ENCODE measurements at regions not wholly inside any gene's neighbourhood (a gene's known extent, or its start where the extent isn't known, plus 50 kb on each side); places are given as distances from the start of the nearest gene placed in this dataset.

DNA sequence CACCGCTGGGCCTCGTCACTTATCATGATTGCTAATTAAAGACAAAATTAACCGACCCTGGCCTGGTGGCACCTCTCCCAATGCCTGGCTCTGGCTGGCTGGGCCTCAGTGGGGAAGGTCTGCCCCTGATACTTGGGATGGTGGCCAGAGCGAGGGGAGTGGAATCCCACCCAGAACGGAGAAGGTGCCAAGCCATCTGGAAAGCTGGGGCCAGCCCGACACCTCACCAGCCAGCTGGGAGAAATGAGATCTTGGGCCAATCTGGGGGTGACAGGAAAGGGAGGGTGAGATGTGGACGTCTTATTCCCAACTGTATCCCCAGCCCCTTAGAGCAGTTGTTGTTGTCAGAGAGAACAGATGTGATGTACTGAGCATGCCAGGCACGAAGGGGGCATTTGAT lies 215.0 kb upstream of the PWP1 start:
- H3K27me3 ChIP-seq (ENCODE audit: control insufficient read depth in 1 of 2, insufficient read depth in 2 of 2, low read length in 2 of 2): no peaks in the 10 kb centered on the region
- no peak overlapping the region for H3K9ac ChIP-seq (ENCODE audit: low read length)
- H3K27ac ChIP-seq (ENCODE audit: low read depth, low read length): no peak overlapping the region
- H3K36me3 ChIP-seq (ENCODE audit: insufficient read depth, low read length): no peaks in the 10 kb centered on the region
- H3K4me1 ChIP-seq (ENCODE audit: insufficient read depth, low read length): peaks cover 46% of the 10 kb centered on the region
- H3K4me3 ChIP-seq (ENCODE audit: low read depth in 1 of 2, low read length in 2 of 2): no peak overlapping the region
- no peaks in the 10 kb centered on the region for H3K9me3 ChIP-seq (ENCODE audit: low read length)

GRCh38 chr12:107472308-107472707 lies 213.3 kb upstream of the PWP1 start:
- H3K36me3 ChIP-seq (ENCODE audit: insufficient read depth, low read length): no peaks in the 10 kb centered on the region
- H3K27ac ChIP-seq (ENCODE audit: low read depth, low read length): no peak overlapping the region
- H3K4me1 ChIP-seq (ENCODE audit: insufficient read depth, low read length): peaks cover 46% of the 10 kb centered on the region
- no peaks in the 10 kb centered on the region for H3K27me3 ChIP-seq (ENCODE audit: control insufficient read depth in 1 of 2, insufficient read depth in 2 of 2, low read length in 2 of 2)
- H3K4me3 ChIP-seq (ENCODE audit: low read depth in 1 of 2, low read length in 2 of 2): no peak overlapping the region
- no peaks in the 10 kb centered on the region for H3K9me3 ChIP-seq (ENCODE audit: low read length)
- no peak overlapping the region for H3K9ac ChIP-seq (ENCODE audit: low read length)

DNA sequence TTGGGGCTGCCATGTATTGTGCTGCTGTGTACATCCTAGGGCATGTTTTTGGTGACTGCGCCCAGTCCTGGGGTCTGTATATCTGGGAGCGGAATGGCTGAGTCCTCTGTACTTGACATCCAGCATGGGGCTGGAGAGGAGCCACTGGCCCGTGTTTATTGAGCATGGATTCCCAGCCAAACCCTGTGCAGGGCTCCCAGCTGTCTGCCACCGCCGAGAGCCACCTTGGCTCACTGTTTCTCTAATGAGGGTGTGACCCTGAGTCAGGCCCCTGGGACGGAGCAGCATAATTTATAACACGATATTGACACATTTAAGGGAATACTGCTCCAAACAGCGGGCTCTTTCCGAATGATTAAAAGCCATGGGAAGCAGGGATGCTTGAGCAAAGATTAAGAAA lies 211.5 kb upstream of the PWP1 start:
- H3K27ac ChIP-seq (ENCODE audit: low read depth, low read length): no peak overlapping the region
- H3K36me3 ChIP-seq (ENCODE audit: insufficient read depth, low read length): no peaks in the 10 kb centered on the region
- no peaks in the 10 kb centered on the region for H3K27me3 ChIP-seq (ENCODE audit: control insufficient read depth in 1 of 2, insufficient read depth in 2 of 2, low read length in 2 of 2)
- H3K9ac ChIP-seq (ENCODE audit: low read length): no peak overlapping the region
- H3K4me3 ChIP-seq (ENCODE audit: low read depth in 1 of 2, low read length in 2 of 2): no peak overlapping the region
- H3K9me3 ChIP-seq (ENCODE audit: low read length): no peaks in the 10 kb centered on the region
- H3K4me1 ChIP-seq (ENCODE audit: insufficient read depth, low read length): peaks cover 33% of the 10 kb centered on the region

DNA sequence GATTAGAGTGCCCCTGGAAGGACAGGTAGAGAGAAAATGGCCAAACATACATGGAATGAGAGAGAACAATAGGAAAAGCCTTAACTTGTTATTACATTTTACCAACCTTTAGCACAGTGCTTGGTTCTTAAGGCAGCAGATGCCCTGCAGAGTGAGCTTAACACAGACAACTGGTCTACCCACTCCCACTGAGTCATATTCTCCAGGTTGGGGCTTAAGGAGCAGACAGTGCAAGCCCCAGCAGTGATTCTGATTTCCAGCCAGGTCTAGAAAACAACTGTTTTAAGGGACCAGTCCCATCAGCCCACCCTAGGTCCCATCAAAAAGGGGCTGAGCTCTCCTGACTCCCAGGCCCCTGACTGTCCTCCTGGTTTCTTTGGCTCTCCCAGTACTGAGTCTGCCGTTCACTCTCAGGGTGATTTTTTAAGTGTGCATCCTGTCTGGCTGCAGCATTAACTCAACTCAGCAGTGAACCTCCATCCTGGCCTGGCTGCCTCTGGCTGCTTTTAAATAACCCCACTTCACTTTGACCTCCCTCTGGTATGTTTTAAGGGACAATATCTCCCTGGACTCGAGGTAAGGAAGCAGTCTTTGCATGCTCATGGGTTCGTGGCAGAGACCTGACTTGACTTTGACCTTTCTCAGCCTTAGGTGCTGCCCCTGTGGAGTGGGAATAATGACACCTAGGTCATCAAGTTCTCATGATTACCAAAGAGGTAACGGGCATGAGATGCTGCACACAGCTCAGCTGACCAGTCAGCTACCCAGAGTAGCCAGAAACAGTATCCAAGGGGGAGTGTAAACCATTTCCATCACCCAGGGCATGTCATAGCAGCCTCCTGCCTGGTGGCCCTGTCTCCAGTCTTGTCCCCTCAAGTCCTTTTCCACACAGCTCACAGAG lies 210.7 kb upstream of the PWP1 start:
- Histone ChIP-seq H3K9ac (ENCODE audit: low read length) (no peak overlapping the region), H3K27ac (ENCODE audit: low read depth, low read length) (no peak overlapping the region), H3K4me3 (ENCODE audit: low read depth in 1 of 2, low read length in 2 of 2) (no peak overlapping the region), H3K4me1 (ENCODE audit: insufficient read depth, low read length) (peaks cover 33% of the 10 kb centered on the region), H3K9me3 (ENCODE audit: low read length) (no peaks in the 10 kb centered on the region), H3K36me3 (ENCODE audit: insufficient read depth, low read length) (no peaks in the 10 kb centered on the region), H3K27me3 (ENCODE audit: control insufficient read depth in 1 of 2, insufficient read depth in 2 of 2, low read length in 2 of 2) (no peaks in the 10 kb centered on the region)

- no peak overlapping the region for H3K4me3 ChIP-seq (ENCODE audit: low read depth in 1 of 2, low read length in 2 of 2)
- H3K27me3 ChIP-seq (ENCODE audit: control insufficient read depth in 1 of 2, insufficient read depth in 2 of 2, low read length in 2 of 2): no peaks in the 10 kb centered on the region
- H3K4me1 ChIP-seq (ENCODE audit: insufficient read depth, low read length): peaks cover 33% of the 10 kb centered on the region
Measured at GRCh38 chr12:107475900-107476299, 209.7 kb upstream of the PWP1 start.

DNA sequence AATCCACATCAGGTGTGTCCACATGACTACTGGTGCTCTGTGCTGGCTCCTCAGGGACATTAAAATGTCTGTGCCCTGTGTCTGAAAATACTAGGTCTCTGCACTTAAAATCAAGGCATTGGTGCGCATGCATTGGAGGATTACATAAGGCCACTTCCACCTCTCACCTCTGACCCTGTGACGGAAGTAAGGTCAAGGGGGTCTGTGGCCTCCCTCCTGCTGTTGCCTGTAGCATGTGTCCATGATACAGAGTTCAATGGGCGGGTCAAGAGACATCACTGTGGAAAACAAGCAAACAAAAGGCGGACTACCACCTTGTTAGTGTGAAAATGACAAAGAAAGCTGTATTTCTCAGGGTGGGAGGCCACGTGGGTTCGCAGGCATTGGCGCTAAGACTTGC lies 208.6 kb upstream of the PWP1 start:
- no peaks in the 10 kb centered on the region for H3K9me3 ChIP-seq (ENCODE audit: low read length)
- peaks cover 27% of the 10 kb centered on the region for H3K4me1 ChIP-seq (ENCODE audit: insufficient read depth, low read length)
- H3K4me3 ChIP-seq (ENCODE audit: low read depth in 1 of 2, low read length in 2 of 2): no peak overlapping the region
- H3K36me3 ChIP-seq (ENCODE audit: insufficient read depth, low read length): no peaks in the 10 kb centered on the region
- H3K9ac ChIP-seq (ENCODE audit: low read length): no peak overlapping the region
- no peak overlapping the region for H3K27ac ChIP-seq (ENCODE audit: low read depth, low read length)
- no peaks in the 10 kb centered on the region for H3K27me3 ChIP-seq (ENCODE audit: control insufficient read depth in 1 of 2, insufficient read depth in 2 of 2, low read length in 2 of 2)

More at GRCh38 chr12:107475900-107476299, 209.7 kb upstream of the PWP1 start:
- H3K27ac ChIP-seq (ENCODE audit: low read depth, low read length): no peak overlapping the region
- no peaks in the 10 kb centered on the region for H3K9me3 ChIP-seq (ENCODE audit: low read length)
- no peak overlapping the region for H3K9ac ChIP-seq (ENCODE audit: low read length)
- no peaks in the 10 kb centered on the region for H3K36me3 ChIP-seq (ENCODE audit: insufficient read depth, low read length)

DNA sequence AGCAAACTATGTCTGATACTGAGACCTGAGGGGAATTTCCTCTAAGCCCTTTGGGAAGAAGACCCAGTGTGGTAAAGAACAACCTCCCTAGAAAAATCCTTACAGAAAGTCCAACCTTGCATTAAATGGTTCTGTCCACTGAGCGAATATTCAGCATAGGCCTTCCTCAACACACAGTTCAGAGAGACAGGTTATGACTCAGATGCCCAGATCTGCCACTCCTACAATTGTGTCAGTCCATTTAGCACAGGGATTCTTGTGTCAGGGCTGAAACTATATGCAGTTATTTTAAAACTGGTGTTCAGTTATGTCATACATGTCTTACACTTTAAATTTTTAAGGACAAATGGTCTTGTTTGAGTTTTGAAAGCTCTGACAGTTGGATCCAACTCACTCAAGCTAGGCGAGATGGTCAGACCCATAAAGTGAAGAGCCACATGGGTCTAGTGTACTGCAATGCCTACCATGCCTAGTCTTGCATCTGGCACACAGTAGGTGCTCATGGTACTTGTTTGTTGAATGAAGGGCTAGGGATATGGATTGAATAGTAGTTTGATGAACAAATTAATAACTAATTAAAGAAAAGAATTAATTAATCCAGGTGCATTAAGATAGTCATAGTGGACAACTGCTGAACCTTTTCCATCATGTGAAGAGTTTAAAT lies 207.5 kb upstream of the PWP1 start:
- no peaks in the 10 kb centered on the region for H3K36me3 ChIP-seq (ENCODE audit: insufficient read depth, low read length)
- H3K27ac ChIP-seq (ENCODE audit: low read depth, low read length): no peak overlapping the region
- no peaks in the 10 kb centered on the region for H3K27me3 ChIP-seq (ENCODE audit: control insufficient read depth in 1 of 2, insufficient read depth in 2 of 2, low read length in 2 of 2)
- H3K4me1 ChIP-seq (ENCODE audit: insufficient read depth, low read length): peaks cover 16% of the 10 kb centered on the region
- no peak overlapping the region for H3K9ac ChIP-seq (ENCODE audit: low read length)
- H3K4me3 ChIP-seq (ENCODE audit: low read depth in 1 of 2, low read length in 2 of 2): no peak overlapping the region
- no peaks in the 10 kb centered on the region for H3K9me3 ChIP-seq (ENCODE audit: low read length)

DNA sequence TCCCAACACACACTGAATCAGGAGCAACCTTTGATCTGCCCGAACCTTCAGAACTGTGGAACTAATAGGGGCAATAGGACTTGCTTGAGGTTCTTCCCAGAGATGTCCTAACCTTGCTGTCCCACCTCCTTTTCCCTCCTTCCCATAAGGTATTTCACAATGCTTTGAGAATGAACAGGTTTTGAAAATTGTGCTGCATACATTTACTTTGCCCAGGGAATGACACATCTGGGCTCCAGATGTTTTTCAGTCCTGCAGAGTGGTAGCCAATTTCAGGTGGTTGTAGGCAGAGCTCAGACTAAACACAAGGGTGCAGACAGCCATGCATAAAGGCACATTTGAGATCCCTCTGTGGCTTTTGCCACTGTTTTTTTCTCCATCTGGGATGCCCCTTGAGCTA lies 206.7 kb upstream of the PWP1 start:
- Histone ChIP-seq H3K4me1 (ENCODE audit: insufficient read depth, low read length) (peaks cover 12% of the 10 kb centered on the region), H3K27ac (ENCODE audit: low read depth, low read length) (no peak overlapping the region), H3K27me3 (ENCODE audit: control insufficient read depth in 1 of 2, insufficient read depth in 2 of 2, low read length in 2 of 2) (no peaks in the 10 kb centered on the region), H3K9me3 (ENCODE audit: low read length) (no peaks in the 10 kb centered on the region), H3K4me3 (ENCODE audit: low read depth in 1 of 2, low read length in 2 of 2) (no peak overlapping the region), H3K9ac (ENCODE audit: low read length) (no peak overlapping the region), H3K36me3 (ENCODE audit: insufficient read depth, low read length) (no peaks in the 10 kb centered on the region)

DNA sequence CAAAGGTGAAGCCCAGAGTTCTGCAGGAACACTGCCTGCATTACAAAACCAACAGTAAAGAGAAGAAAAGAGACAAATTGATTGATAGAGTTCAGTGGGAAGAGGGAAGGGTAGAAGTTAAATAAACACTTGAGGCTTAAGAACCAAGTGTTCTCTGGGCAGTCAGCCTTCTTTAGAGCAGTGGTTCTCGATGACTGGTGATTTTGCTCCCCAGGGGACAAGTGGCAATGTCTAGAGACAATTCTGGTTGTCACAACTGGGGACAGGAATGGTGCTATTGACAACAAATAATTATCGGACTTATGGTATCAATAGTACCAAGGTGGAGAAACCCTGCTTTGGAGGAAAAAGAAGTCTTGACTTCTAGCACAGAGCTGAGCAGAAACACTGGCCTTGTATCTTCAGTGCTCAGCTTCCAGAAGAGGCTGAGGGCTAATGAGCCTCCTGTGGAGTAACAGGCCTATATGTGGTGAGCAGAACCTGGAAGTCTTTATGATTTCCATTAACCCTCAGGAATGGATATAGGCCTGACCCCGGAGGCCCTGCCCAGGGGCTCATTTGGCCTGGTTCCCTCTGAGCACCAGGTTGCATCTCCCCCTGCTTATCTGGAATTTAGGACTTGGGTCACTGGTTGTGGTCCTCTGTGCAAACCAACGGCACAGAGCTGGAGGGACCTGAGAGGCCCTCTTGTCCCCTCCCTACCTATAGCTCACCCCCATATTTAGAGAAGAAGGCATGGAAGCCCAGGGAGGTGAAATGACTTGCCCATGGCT lies 204.6 kb upstream of the PWP1 start:
- Histone ChIP-seq H3K4me1 (ENCODE audit: insufficient read depth, low read length) (no peaks in the 10 kb centered on the region), H3K9ac (ENCODE audit: low read length) (no peak overlapping the region), H3K27ac (ENCODE audit: low read depth, low read length) (no peak overlapping the region), H3K9me3 (ENCODE audit: low read length) (no peaks in the 10 kb centered on the region), H3K27me3 (ENCODE audit: control insufficient read depth in 1 of 2, insufficient read depth in 2 of 2, low read length in 2 of 2) (no peaks in the 10 kb centered on the region), H3K4me3 (ENCODE audit: low read depth in 1 of 2, low read length in 2 of 2) (no peak overlapping the region), H3K36me3 (ENCODE audit: insufficient read depth, low read length) (no peaks in the 10 kb centered on the region)

GRCh38 chr12:107484230-107484629 lies 201.4 kb upstream of the PWP1 start:
- no peaks in the 10 kb centered on the region for H3K27me3 ChIP-seq (ENCODE audit: control insufficient read depth in 1 of 2, insufficient read depth in 2 of 2, low read length in 2 of 2)
- no peak overlapping the region for H3K9ac ChIP-seq (ENCODE audit: low read length)
- H3K9me3 ChIP-seq (ENCODE audit: low read length): no peaks in the 10 kb centered on the region
- no peaks in the 10 kb centered on the region for H3K36me3 ChIP-seq (ENCODE audit: insufficient read depth, low read length)
- no peak overlapping the region for H3K27ac ChIP-seq (ENCODE audit: low read depth, low read length)
- H3K4me3 ChIP-seq (ENCODE audit: low read depth in 1 of 2, low read length in 2 of 2): no peak overlapping the region
- no peaks in the 10 kb centered on the region for H3K4me1 ChIP-seq (ENCODE audit: insufficient read depth, low read length)

DNA sequence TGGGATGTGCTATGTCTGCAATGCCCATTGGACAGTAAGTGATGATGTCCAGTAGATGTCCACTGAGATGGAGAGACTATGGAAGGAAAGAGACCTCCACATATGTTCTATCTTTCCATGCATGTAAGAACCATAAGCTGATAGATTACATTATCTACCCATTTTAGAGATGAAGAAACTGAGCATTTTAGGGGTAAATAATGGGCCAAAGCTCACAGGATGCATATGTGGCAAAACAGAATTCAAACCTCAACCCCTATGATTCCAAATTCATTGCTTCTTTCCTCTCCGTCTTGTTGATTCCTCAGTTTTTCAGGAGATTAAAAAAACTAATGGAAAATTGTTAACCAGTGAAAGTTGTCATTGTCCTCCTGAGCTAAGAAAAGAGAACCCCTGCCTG lies 200.7 kb upstream of the PWP1 start:
- no peaks in the 10 kb centered on the region for H3K36me3 ChIP-seq (ENCODE audit: insufficient read depth, low read length)
- H3K4me3 ChIP-seq (ENCODE audit: low read depth in 1 of 2, low read length in 2 of 2): no peak overlapping the region
- H3K27me3 ChIP-seq (ENCODE audit: control insufficient read depth in 1 of 2, insufficient read depth in 2 of 2, low read length in 2 of 2): no peaks in the 10 kb centered on the region
- no peaks in the 10 kb centered on the region for H3K4me1 ChIP-seq (ENCODE audit: insufficient read depth, low read length)
- H3K27ac ChIP-seq (ENCODE audit: low read depth, low read length): no peak overlapping the region
- no peak overlapping the region for H3K9ac ChIP-seq (ENCODE audit: low read length)
- H3K9me3 ChIP-seq (ENCODE audit: low read length): no peaks in the 10 kb centered on the region
